Fibroblast of lung (primary cell): ENCODE measurements at regions not wholly inside any gene's neighbourhood (a gene's known extent, or its start where the extent isn't known, plus 50 kb on each side); places are given as distances from the start of the nearest gene placed in this dataset.

Source experiments
- DNase-seq, 2 donors: peaks; one replicate each; pipeline versions ENCODE4 v3.0.0 to v3.0.0-alpha.2; 2010; ENCODE audit warnings: low read depth in 2 of 2
- H2AFZ ChIP-seq: 2 replicates; pipeline ENCODE4 v1.5.1; 2012; ENCODE audit warnings: low read length, control low read depth, inconsistent platforms
- H3K27ac ChIP-seq: 2 replicates; pipeline ENCODE4 v1.5.1; 2011; ENCODE audit warnings: low read length, control low read depth; ENCODE audit not compliant: insufficient read depth
- H3K27me3 ChIP-seq: 2 replicates; pipeline ENCODE4 v1.5.1; 2011; ENCODE audit warnings: mild to moderate bottlenecking, low read length; ENCODE audit not compliant: control insufficient read depth, insufficient read depth
- H3K36me3 ChIP-seq: 2 replicates; pipeline ENCODE4 v1.5.1; 2011; ENCODE audit warnings: low read length; ENCODE audit not compliant: control insufficient read depth, insufficient read depth
- H3K4me1 ChIP-seq: 2 replicates; pipeline ENCODE4 v1.5.1; 2011; ENCODE audit warnings: low read length; ENCODE audit not compliant: control insufficient read depth, insufficient read depth; ENCODE audit errors: extremely low read depth
- H3K4me2 ChIP-seq: 2 replicates; pipeline ENCODE4 v1.5.1; 2011; ENCODE audit warnings: low read length, control low read depth; ENCODE audit not compliant: insufficient read depth; ENCODE audit errors: extremely low read depth
- H3K4me3 ChIP-seq, 4 experiments: fragments of 200-600 bp in 1 of 4; sonication (generic) in 1 of 4; replicated peaks in 1 of 4; 2 replicates each; pipeline ENCODE4 v1.5.1; 2011 to 2016; ENCODE audit warnings: low read length in 4 of 4, low read depth in 3 of 4, mild to moderate bottlenecking in 3 of 4, control low read depth in 2 of 4, inconsistent platforms in 1 of 4, mixed read lengths in 1 of 4; ENCODE audit not compliant: insufficient read depth in 1 of 4; ENCODE audit errors: control extremely low read depth in 1 of 4
- H3K79me2 ChIP-seq: 2 replicates; pipeline ENCODE4 v1.5.1; 2012; ENCODE audit warnings: mild to moderate bottlenecking, low read length, inconsistent platforms; ENCODE audit not compliant: control insufficient read depth, insufficient read depth
- H3K9ac ChIP-seq: 2 replicates; pipeline ENCODE4 v1.5.1; 2011; ENCODE audit warnings: mild to moderate bottlenecking, low read length, control low read depth; ENCODE audit not compliant: insufficient read depth
- H3K9me3 ChIP-seq: 2 replicates; pipeline ENCODE4 v1.5.1; 2012; ENCODE audit warnings: low read depth, low read length; ENCODE audit not compliant: control insufficient read depth, insufficient read depth
- H4K20me1 ChIP-seq: 2 replicates; pipeline ENCODE4 v1.5.1; 2011; ENCODE audit warnings: low read length; ENCODE audit not compliant: control insufficient read depth, insufficient read depth; ENCODE audit errors: extremely low read depth
- CTCF ChIP-seq, 2 donors: IDR thresholded peaks in 1 of 2; conservative IDR thresholded peaks in 1 of 2; 1 replicate in 1 of 2; 2 replicates in 1 of 2; pipeline ENCODE4 v1.5.1; 2011 to 2012; ENCODE audit warnings: low read length in 2 of 2, control low read depth in 1 of 2, inconsistent platforms in 1 of 2, low read depth in 1 of 2, mild to moderate bottlenecking in 1 of 2
- EZH2 ChIP-seq: IDR thresholded peaks from 2 replicates; pipeline ENCODE4 v1.5.1; 2012; ENCODE audit warnings: low read length, control low read depth, mild to moderate bottlenecking; ENCODE audit errors: missing control alignments

DNA sequence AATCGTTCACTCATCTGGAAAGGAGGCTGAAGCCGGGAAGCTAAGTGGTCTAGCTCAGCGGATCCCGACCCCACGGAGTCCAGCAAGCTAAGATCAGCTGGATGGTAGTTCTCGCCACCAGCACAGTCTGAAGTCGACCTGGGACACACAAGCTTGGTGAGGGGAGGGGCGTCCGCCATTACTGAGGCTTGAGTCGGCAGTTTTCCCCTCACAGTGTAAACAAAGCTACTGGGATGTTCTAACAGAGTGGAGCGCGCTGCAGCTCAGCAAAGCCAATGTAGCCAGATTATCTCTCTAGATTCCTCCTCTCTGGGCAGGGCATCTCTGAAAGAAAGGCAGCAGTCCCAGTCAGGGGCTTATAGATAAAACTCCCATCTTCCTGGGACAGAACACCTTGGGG is 555.4 kb downstream of the BCOR start:
- no peak for DNase-seq
- TF ChIP-seq CTCF (conservative IDR thresholded peaks at IDR 0.05 in 1 of 2, IDR thresholded peaks at IDR 0.05 in 1 of 2; ENCODE audit: low read depth in 1 of 2, low read length in 2 of 2) (no peak), EZH2 (no peak)
- Histone ChIP-seq H3K36me3 (no peaks in the 10 kb centered on the region), H3K27me3 (no peaks in the 10 kb centered on the region), H3K9me3 (no peaks in the 10 kb centered on the region), H3K4me2 (no peak overlapping the region), H3K9ac (no peak overlapping the region), H3K4me3 (no peak overlapping the region), H3K27ac (no peak overlapping the region), H2AFZ (no peak overlapping the region), H3K4me1 (no peaks in the 10 kb centered on the region), H3K79me2 (no peaks in the 10 kb centered on the region), H4K20me1 (no peaks in the 10 kb centered on the region)

DNA sequence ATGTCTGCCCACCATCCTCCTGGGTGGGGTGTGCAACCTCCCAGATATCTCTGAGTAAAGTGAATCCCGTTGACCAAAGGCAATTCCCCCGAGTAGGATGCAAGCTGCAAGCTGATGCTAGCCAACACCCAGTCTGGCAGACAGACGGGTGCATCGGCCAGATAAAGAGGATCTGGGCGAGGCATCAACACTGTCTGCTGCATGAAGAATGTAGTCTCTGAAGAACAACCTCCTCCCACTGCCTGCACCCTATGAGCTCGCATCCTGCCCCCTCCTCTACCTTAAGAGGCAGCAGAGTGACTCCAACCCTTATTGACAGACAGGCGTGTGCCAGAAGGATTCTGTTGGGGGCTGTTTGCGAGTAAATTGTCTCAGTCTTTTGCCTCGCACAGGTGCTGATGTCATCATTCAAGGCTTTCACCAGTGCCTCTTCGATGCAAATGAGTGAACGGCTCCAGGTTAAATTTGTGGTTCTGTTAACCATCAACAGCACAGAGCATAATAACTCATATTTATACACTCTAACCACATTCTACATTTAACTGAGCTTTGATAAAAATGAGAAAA is 546.9 kb downstream of the BCOR start:
- no peaks in the 10 kb centered on the region for H3K79me2 ChIP-seq
- no peak for TF ChIP-seq EZH2
- no peak for TF ChIP-seq CTCF (conservative IDR thresholded peaks at IDR 0.05 in 1 of 2, IDR thresholded peaks at IDR 0.05 in 1 of 2; ENCODE audit: low read depth in 1 of 2, low read length in 2 of 2)
- no peak overlapping the region for H3K9ac ChIP-seq
- no peak overlapping the region for H2AFZ ChIP-seq
- H3K27me3 ChIP-seq, result no peaks in the 10 kb centered on the region
- no peaks in the 10 kb centered on the region for H3K9me3 ChIP-seq
- no peaks in the 10 kb centered on the region for H3K4me1 ChIP-seq
- no peaks in the 10 kb centered on the region for H3K36me3 ChIP-seq
- H3K4me3 ChIP-seq, result no peak overlapping the region
- no peak for DNase-seq
- H3K4me2 ChIP-seq, result no peak overlapping the region
- H3K27ac ChIP-seq, result no peak overlapping the region
- H4K20me1 ChIP-seq, result no peaks in the 10 kb centered on the region

GRCh38 chrX:39551762-39552161 is 546.0 kb downstream of the BCOR start:
- TF ChIP-seq EZH2, result no peak
- no peak for TF ChIP-seq CTCF (conservative IDR thresholded peaks at IDR 0.05 in 1 of 2, IDR thresholded peaks at IDR 0.05 in 1 of 2; ENCODE audit: low read depth in 1 of 2, low read length in 2 of 2)

More at GRCh38 chrX:39551762-39552161, 546.0 kb downstream of the BCOR start:
- Histone ChIP-seq H3K4me2 (no peak overlapping the region), H3K27me3 (no peaks in the 10 kb centered on the region), H4K20me1 (no peaks in the 10 kb centered on the region), H3K4me3 (no peak overlapping the region), H3K9me3 (no peaks in the 10 kb centered on the region), H3K9ac (no peak overlapping the region), H2AFZ (no peak overlapping the region), H3K36me3 (no peaks in the 10 kb centered on the region), H3K27ac (no peak overlapping the region), H3K4me1 (no peaks in the 10 kb centered on the region), H3K79me2 (no peaks in the 10 kb centered on the region)
- no peak for DNase-seq
